ENCODE measurements at regions not wholly inside any gene's neighbourhood (a gene's known extent, or its start where the extent isn't known, plus 50 kb on each side); places are given as distances from the start of the nearest gene placed in this dataset.
"Not testable (repeated sequence)": the region's sequence is repeated elsewhere in the genome, so short reads cannot be mapped to it uniquely, and the experiment has no call there.

GRCh38 chr2:194725169-194725568 lies 931.9 kb upstream of the SLC39A10 start:
- no peak for DNase-seq

GRCh38 chr2:194723446-194723845 lies 933.6 kb upstream of the SLC39A10 start:
- DNase-seq = no peak

GRCh38 chr2:194721227-194721626 lies 935.8 kb upstream of the SLC39A10 start:
- no peak for DNase-seq

- no peak for DNase-seq
Observed at GRCh38 chr2:194720462-194720861, 936.6 kb upstream of the SLC39A10 start.

- no peak for DNase-seq
Observed at GRCh38 chr2:194718881-194719280, 938.1 kb upstream of the SLC39A10 start.

DNA sequence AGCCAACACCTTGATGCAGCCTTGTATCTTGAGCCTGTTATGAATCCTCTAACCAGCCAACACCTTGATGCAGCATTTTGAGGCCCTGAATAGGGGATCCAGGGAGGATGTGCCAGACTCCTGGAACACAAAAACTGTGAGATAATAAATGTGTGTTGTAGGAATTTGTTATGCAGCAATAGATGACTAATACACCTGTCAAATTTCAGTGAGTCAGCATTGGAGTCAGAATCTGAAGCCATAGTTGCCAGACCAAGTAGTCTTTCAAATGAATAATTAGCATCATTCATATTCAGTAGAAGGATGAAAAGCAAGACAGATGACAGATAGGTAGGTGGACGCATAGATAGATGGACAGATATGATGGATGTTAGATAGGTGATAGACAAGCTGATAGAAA lies 942.5 kb upstream of the SLC39A10 start:
- no peak for DNase-seq

DNA sequence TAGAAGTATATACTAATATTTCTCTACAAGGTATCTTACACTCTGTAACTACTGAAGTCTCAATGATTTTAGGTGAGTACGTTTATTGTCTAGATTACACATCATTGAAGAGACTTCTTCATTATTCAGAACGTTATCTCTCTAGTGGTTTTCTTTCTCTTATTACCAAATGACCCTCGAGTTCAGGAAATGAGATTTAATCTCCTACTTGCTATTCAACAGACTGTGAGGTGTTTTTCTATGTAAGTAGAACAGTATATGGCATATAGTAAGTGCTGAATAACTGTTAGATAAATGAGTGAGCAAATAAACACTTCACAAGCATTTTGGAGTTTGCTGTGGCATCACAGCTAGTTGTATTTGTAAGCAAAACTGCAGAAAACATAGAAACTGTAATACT lies 947.2 kb upstream of the SLC39A10 start:
- no peak for DNase-seq

GRCh38 chr2:194706179-194706578 lies 950.8 kb upstream of the SLC39A10 start:
- no peak for DNase-seq

- no peak for DNase-seq
Observed at GRCh38 chr2:194705398-194705797, 951.6 kb upstream of the SLC39A10 start.

- DNase-seq = no peak
Observed at GRCh38 chr2:194700726-194701125, 956.3 kb upstream of the SLC39A10 start.

DNA sequence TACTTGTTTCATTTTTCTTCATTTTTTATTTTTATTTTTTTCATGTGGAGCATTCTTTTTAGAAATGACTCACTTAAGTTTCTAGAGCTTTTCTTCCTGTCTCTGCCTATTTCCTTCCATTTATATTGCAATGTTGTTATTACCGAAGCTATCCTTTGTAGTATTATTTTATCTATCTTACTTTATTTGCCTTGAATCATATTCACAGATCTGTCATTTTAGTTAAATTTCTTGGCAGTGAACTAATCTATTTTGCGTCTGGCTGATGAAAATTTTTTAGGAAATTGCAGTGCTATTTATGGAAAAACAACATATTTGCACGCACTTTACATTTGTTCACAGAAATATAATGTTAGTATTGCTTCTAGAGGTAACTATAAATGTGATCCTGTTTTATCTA lies 956.9 kb upstream of the SLC39A10 start:
- DNase-seq = no peak

GRCh38 chr2:194698012-194698411 lies 959.0 kb upstream of the SLC39A10 start:
- no peak for DNase-seq

DNA sequence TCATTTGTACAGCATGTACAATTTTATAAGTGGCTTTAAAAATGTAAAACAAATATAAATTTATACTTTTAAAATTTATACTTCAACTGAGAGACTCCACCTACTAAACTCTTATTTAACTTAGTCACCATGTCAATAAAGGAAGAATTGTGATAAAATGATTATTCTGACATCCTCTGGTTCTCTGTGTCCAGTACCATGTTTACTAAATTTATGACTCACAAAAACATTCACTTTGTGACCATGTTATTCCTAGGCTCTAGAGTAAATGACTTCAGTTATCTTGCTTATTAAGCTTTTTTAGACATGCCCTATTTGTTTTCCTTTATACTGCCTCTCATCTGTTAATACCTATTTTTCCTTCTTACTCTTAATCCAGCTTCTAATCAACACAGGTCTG lies 959.6 kb upstream of the SLC39A10 start:
- no peak for DNase-seq

DNA sequence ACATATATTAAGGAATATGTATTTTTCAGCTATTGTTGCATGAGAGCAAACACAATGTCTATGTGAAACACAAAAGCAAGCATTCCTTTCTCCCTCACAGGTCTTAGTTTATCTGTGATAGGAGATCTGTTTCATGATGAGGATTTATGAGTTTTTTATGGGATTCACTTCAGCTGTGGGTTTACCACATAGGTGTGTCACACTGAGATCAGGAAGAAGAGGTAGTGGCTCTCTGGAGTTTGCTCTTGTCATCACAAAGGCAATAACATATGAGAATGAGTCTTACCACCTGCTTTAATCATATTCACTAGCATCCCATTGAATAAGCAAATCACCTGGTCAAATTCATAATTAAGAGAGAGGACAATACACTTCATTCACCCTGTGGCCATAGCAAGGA lies 960.3 kb upstream of the SLC39A10 start:
- no peak for DNase-seq

DNA sequence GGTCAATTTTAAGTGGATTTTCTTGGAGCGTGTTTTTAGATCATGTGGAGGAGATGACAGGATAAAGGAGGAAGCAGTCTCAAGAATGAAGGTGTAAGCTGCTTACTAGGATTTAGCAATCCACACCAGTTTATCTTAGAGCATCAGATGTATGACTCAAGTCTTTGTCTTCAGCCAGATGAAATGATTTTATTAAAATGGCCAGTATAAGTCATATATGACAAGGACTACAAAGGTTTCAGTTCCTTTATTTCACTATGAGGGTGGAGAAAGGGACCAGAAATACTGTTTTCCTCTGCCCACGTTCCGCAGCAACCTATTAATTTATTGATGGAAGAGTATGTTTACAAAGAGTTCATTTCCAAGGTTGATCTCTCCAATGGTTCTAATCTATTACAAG lies 970.5 kb upstream of the SLC39A10 start:
- DNase-seq = no peak

DNA sequence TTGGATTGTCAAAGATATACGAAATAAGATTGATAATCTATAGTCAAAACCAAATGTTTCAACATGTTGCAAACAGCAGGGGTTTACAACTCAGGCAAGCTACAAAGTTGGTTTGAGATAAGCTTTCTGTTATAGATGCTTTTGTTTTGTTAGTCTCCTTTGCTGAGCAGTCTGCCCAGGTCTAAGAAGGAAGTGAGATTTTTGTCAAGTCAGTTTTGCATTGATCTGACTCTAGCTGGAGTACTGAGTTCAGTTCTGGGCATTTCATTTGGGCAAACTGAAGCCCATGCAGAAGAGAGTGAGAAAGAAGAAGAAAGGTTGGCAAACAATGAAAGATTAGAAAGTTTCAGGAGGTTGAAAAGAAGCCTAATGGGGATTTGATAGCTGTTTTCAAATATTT lies 983.0 kb upstream of the SLC39A10 start:
- no peak for DNase-seq

DNA sequence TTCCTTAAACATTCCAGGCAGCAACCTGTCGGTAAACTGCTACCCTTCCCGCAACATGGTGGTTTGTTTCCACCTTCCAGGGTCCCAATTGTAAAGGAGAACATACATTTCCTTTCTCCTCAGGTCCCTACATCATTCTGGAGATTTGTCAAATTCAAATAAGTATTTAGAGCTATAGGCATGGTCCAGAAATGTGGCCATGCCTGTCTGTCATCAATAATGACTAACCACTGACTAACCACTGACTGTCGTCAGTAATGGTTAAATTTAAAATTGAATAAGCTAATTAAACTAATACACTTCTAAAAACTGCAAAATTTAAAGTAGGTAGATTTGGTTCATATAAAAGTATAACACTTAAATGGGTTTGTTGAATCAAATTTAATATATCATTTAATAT lies 984.0 kb upstream of the SLC39A10 start:
- DNase-seq = no peak

GRCh38 chr2:194661431-194661830 lies 995.6 kb upstream of the SLC39A10 start:
- no peak for DNase-seq

DNA sequence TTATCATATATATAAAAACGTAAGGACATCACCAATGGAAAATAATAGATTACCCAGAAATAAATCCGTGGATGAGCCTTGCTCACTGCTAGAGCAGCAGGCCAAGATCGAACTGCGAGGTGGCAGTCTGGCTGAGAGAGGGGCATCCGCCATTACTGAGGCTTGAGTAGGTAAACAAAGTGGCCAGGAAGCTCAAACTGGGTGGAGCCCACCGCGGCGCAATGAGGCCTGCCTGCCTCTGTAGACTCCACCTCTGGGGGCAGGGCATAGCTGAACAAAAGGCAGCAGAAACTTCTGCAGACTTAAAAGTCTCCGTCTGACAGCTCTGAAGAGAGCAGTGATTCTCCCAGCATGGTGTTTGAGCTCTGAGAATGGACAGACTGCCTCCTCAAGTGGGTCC lies 1018.0 kb upstream of the SLC39A10 start:
- not testable (repeated sequence) for DNase-seq

- DNase-seq = no peak
Observed at GRCh38 chr2:194621945-194622344, 1035.1 kb upstream of the SLC39A10 start.

DNA sequence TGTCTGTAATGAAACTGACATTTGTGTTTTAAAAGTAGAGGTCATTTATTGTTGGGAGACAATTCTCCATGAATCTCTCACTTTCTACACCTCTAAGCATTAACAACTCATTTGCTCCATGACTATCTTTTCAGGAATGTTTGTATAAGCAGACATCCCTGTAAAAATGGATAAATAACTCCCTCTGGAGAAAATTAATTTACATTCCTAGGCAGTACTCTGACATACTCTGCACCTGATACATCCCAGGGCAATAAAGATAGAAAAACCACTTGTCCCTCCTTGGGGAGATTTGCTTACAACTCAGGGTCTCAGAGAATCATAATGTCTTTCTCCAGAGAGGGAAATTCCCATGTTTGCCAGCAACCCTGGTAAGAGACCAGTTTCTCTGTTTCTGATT lies 1037.7 kb upstream of the SLC39A10 start:
- DNase-seq = no peak

DNA sequence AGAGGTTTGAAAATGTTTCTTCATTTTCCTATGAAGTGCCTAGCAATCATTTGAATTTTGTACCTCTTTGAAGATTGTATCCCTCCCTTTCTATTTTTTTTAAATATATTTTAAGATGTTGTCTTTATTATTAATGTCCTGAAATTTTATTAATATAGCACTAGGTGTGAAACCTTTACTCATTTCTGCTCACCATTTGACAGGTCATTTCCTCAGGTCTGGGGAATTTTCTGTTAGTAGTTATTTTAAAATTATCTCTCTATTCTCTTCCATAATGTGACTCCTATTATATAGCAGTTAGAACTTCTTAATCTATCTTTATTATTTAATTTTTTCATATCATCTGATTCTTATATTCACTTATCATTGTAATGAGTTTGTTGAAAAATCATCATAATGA lies 1038.6 kb upstream of the SLC39A10 start:
- DNase-seq = no peak

DNA sequence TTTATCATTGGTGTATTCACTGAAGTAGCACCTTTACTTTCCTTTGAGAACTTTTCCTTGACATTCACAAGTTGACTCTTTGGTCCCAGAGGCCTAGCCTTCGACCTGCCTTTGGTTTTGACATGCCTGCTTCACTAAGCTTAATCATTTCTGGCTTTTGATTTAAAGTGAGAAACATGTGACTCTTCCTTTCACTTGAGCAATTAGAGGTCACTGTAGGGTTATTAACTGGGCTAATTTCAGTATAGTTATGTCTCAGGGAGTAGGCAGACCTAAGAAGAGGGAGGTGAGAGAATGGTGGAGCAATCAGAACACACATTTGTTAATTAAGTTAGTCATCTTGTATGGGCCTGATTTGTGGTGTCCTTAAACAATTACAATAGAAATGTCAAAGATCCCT lies 1040.7 kb upstream of the SLC39A10 start:
- no peak for DNase-seq

DNA sequence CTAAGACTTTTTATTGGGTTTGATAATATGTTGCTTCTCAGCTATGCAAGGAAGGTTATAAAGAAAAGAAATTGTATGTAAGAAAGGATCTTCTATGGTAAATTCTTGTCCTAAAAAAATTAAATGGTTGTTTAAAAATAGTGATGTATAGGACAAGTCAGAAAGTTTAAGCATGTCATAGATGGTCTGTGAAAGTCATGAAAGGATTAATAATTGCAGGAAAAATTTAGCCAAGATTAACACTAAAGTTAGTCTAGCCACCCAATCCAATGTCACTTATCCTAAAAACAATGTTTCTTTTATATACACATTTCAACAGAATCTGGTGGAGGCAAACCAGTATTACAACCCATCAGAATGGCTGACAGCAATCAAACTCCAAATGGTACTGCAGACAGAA lies 1046.7 kb upstream of the SLC39A10 start:
- DNase-seq = no peak

DNA sequence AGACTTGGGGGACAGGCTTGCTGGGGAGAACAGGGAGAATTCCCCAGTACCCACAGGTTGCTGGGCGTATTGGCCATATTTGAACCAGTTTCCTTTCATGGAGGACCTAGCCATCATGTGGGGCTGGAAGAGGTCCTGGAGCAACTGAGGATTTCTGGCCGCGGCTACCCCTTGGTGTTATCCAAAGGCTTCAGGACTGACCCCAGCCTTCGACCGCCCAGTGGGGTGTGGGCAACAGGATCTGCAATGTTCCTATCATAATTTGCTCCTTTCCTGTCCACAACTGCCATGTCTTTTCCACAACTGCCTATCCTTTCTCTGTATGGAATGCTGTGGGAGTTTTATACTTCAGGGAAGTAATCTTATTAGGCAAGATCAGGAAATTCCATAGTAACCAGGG lies 1053.6 kb upstream of the SLC39A10 start:
- DNase-seq = no peak

DNA sequence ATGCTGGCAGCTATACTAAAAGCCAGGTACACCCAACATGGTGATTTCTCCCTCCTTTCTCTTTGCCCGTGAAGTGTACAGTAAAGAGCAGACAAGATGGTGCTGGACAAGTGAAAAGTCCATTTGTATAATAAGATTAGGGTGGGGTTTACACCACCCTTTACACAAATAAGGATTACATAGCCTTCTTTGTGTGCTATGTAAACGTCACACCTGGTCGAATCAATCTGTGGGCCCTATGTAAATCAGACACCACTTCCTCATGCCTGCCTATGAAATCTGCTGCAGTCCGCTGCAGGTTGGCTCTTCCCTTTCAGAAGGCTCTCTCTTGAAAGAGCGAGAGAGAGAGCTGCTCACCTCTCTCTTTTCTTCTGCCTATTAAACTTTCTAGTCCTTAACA lies 1054.3 kb upstream of the SLC39A10 start:
- DNase-seq = no peak
